GM20000 (cell line): ENCODE measurements at regions not wholly inside any gene's neighbourhood (a gene's known extent, or its start where the extent isn't known, plus 50 kb on each side); places are given as distances from the start of the nearest gene placed in this dataset.
"Not testable (repeated sequence)": the region's sequence is repeated elsewhere in the genome, so short reads cannot be mapped to it uniquely, and the experiment has no call there.

ENCODE experiments used
- DNase-seq: peaks from one replicate; pipeline ENCODE4 v3.0.0; 2012; ENCODE audit warnings: low spot score
- TF ChIP-seq, protein P1 (sequence below): IDR thresholded peaks from 2 replicates; pipeline ENCODE4 v1.5.1; 2012; ENCODE audit warnings: mild to moderate bottlenecking, control low read depth; ENCODE audit errors: extremely low read depth, missing control alignments

GRCh38 chr16:60419859-60420258 lies 1616.4 kb downstream of the CDH8 start:
- TF ChIP-seq, protein P1, sequence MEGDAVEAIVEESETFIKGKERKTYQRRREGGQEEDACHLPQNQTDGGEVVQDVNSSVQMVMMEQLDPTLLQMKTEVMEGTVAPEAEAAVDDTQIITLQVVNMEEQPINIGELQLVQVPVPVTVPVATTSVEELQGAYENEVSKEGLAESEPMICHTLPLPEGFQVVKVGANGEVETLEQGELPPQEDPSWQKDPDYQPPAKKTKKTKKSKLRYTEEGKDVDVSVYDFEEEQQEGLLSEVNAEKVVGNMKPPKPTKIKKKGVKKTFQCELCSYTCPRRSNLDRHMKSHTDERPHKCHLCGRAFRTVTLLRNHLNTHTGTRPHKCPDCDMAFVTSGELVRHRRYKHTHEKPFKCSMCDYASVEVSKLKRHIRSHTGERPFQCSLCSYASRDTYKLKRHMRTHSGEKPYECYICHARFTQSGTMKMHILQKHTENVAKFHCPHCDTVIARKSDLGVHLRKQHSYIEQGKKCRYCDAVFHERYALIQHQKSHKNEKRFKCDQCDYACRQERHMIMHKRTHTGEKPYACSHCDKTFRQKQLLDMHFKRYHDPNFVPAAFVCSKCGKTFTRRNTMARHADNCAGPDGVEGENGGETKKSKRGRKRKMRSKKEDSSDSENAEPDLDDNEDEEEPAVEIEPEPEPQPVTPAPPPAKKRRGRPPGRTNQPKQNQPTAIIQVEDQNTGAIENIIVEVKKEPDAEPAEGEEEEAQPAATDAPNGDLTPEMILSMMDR, result no peak

GRCh38 chr16:60414613-60415012 lies 1621.6 kb downstream of the CDH8 start:
- TF ChIP-seq, protein P1, result no peak
- no peak for DNase-seq

More at GRCh38 chr16:60419859-60420258, 1616.4 kb downstream of the CDH8 start:
- no peak for DNase-seq

- TF ChIP-seq, protein P1, result no peak
- DNase-seq, result no peak
Observed at GRCh38 chr16:60413969-60414368, 1622.3 kb downstream of the CDH8 start.

- DNase-seq, result no peak
- TF ChIP-seq, protein P1, result no peak
Observed at GRCh38 chr16:60407606-60408005, 1628.6 kb downstream of the CDH8 start.

- TF ChIP-seq, protein P1, result no peak
- no peak for DNase-seq
Observed at GRCh38 chr16:60407034-60407433, 1629.2 kb downstream of the CDH8 start.

DNA sequence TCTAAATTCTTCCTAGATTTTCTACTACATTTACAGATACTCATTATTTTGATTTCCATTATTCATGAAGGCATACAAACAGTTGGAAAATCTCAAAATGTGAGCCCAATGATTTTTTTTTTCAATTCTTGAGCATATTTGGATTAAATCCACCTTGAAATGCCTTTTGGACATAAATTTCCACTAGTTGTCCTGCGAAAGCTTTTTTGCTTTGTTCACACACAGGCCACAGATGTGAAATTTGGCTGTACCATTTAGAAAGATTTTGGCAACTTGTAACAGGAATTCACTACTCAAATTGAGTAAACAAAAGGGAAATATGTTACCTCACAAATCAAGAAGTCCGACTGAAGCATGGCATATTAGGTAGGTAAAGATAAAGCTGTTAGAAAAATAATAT lies 1631.0 kb downstream of the CDH8 start:
- TF ChIP-seq, protein P1, result no peak
- DNase-seq, result no peak

DNA sequence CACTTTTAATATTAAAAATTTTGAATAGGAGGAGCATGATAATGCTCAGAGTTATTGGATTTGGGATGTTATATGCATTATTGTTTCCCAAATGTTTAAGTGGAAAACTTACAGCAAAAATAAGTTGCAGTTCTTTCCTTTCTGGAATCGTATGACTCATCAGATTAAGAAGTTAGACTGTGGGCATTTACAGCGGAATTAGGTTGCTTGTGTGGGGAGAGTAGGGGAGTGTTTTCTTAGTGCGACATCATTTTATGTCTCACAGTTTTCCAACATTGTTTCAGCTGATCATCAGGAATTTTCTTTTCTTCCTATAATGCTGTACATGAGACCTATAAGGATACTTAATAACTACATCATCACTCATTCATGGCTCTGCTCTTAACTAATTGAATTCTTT lies 1631.8 kb downstream of the CDH8 start:
- TF ChIP-seq, protein P1, result no peak
- DNase-seq, result no peak

GRCh38 chr16:60402941-60403340 lies 1633.3 kb downstream of the CDH8 start:
- not testable (repeated sequence) for DNase-seq
